Adrenal gland (tissue), 9 donors: ENCODE measurements at regions not wholly inside any gene's neighbourhood (a gene's known extent, or its start where the extent isn't known, plus 50 kb on each side); places are given as distances from the start of the nearest gene placed in this dataset.
"Not testable (repeated sequence)": the region's sequence is repeated elsewhere in the genome, so short reads cannot be mapped to it uniquely, and the experiment has no call there.

Experiments
- DNase-seq, 7 donors: peaks; one replicate each; pipeline ENCODE4 v3.0.0-alpha.2; 2019 to 2020
- H3K27ac ChIP-seq, 5 donors: fragments of 200-600 bp; sonication (generic) in 4 of 5; 1 replicate in 3 of 5; 2 replicates in 2 of 5; pipeline versions ENCODE4 v1.5.1 to v1.8.0; 2016 to 2020; ENCODE audit warnings: mild to moderate bottlenecking in 1 of 5
- H3K27me3 ChIP-seq: fragments of 200-600 bp; 2 replicates; pipeline ENCODE4 v1.8.0; 2021
- H3K36me3 ChIP-seq, 2 donors: fragments of 200-600 bp; replicated peaks in 1 of 2; 1 replicate in 1 of 2; 2 replicates in 1 of 2; pipeline versions ENCODE4 v1.5.1 to v1.8.0; 2018 to 2022
- H3K4me1 ChIP-seq, 2 donors: fragments of 200-600 bp; replicated peaks in 1 of 2; 1 replicate in 1 of 2; 2 replicates in 1 of 2; pipeline versions ENCODE4 v1.5.1 to v1.8.0; 2018 to 2021
- H3K4me3 ChIP-seq, 4 donors: fragments of 200-600 bp; sonication (generic) in 3 of 4; one replicate each; pipeline ENCODE4 v1.5.1; 2016 to 2018
- H3K9me3 ChIP-seq, 3 donors: fragments of 200-600 bp; sonication (generic) in 1 of 3; replicated peaks in 1 of 3; 1 replicate in 2 of 3; 2 replicates in 1 of 3; pipeline versions ENCODE4 v1.5.1 to v1.8.0; 2016 to 2021
- CTCF ChIP-seq, 6 experiments: fragments of 450-650 bp in 4 of 6; fragments of 200-600 bp in 2 of 6; sonication (generic) in 1 of 6; IDR thresholded peaks; 1 replicate in 5 of 6; 2 replicates in 1 of 6; pipeline versions ENCODE4 v1.5.1 to v1.8.0; 2016 to 2021; ENCODE audit warnings: antibody characterized with exemption in 6 of 6, mild to moderate bottlenecking in 2 of 6, moderate library complexity in 1 of 6
- POLR2A ChIP-seq, 2 donors: fragments of 450-650 bp; IDR thresholded peaks; one replicate each; pipeline ENCODE4 v1.6.1; 2017; ENCODE audit warnings: antibody characterized with exemption in 2 of 2, mild to moderate bottlenecking in 2 of 2, moderate library complexity in 1 of 2
- WGBS, 4 donors: extraction: QIAGEN DNeasy Blood & Tissue Kit in 2 of 4; methylation state at CpG; one replicate each; pipeline versions ENCODE4 v1.1.5 to v1.1.7; 2013 to 2017; 5-methylcytosine and 5-hydroxymethylcytosine counted together
- intact Hi-C, 2 donors: fragments of 100-400 bp; cut with DNase I; formaldehyde crosslinking; loops; one replicate each; pipeline versions ENCODE4 v1.14.1 to v1.15.0; 2022 to 2023
- donor health status: healthy with polysubstance abuse.
- donor health status: Bipolar disorder and iron deficiency.
- donor health status: DM: yes; HTN: yes; CAD: no.
- donor health status: DM: no; HTN: no; CAD: no.
- donor health status: DM: no; HTN: no; CAD: no.

GRCh38 chr10:36421992-36422391, 703.4 kb upstream of the ANKRD30A start:
- TF ChIP-seq CTCF (IDR thresholded peaks at IDR 0.05) (no peak), POLR2A (IDR thresholded peaks at IDR 0.05) (no peak)
- intact Hi-C loops = no loop called here

GRCh38 chr10:36416513-36416912, 708.9 kb upstream of the ANKRD30A start:
- H3K9me3 ChIP-seq = no peaks in the 10 kb centered on the region
- H3K4me1 ChIP-seq = no peaks in the 10 kb centered on the region
- H3K27me3 ChIP-seq = no peaks in the 10 kb centered on the region
- WGBS, 4 donors = 33 to 72% (median 53%) methylated on average over 1 of the region's 1 CpG
- TF ChIP-seq CTCF (IDR thresholded peaks at IDR 0.05) (no peak), POLR2A (IDR thresholded peaks at IDR 0.05) (no peak)
- no peaks in the 10 kb centered on the region for H3K36me3 ChIP-seq
- H3K4me3 ChIP-seq = no peak overlapping the region
- DNase-seq = no peak
- no peak overlapping the region for H3K27ac ChIP-seq
- intact Hi-C loops = no loop called here

More at GRCh38 chr10:36421992-36422391, 703.4 kb upstream of the ANKRD30A start:
- Histone ChIP-seq H3K4me3 (no peak overlapping the region), H3K4me1 (no peaks in the 10 kb centered on the region), H3K9me3 (no peaks in the 10 kb centered on the region), H3K36me3 (no peaks in the 10 kb centered on the region), H3K27me3 (no peaks in the 10 kb centered on the region), H3K27ac (no peak overlapping the region)
- no peak for DNase-seq

GRCh38 chr10:36412942-36413341, 712.5 kb upstream of the ANKRD30A start:
- 78 to 95% (median 86%) methylated on average over 1 of the region's 1 CpG for WGBS, 4 donors
- Histone ChIP-seq H3K9me3 (no peaks in the 10 kb centered on the region), H3K36me3 (no peaks in the 10 kb centered on the region), H3K27me3 (no peaks in the 10 kb centered on the region), H3K4me1 (no peaks in the 10 kb centered on the region), H3K4me3 (no peak overlapping the region), H3K27ac (no peak overlapping the region)
- no peak for TF ChIP-seq POLR2A (IDR thresholded peaks at IDR 0.05)
- no peak for TF ChIP-seq CTCF (IDR thresholded peaks at IDR 0.05)
- intact Hi-C loops = no loop called here
- DNase-seq = no peak

GRCh38 chr10:36400238-36400637, 725.2 kb upstream of the ANKRD30A start:
- DNase-seq, H3K27ac ChIP-seq, H3K27me3 ChIP-seq, H3K36me3 ChIP-seq, H3K4me1 ChIP-seq, intact Hi-C loops, H3K4me3 ChIP-seq, H3K9me3 ChIP-seq: not testable (repeated sequence)
- 79 to 95% (median 88%) methylated on average over 3 to 8 of the region's 8 CpGs for WGBS, 4 donors

GRCh38 chr10:36393801-36394200, 731.6 kb upstream of the ANKRD30A start:
- no peaks in the 10 kb centered on the region for H3K36me3 ChIP-seq
- H3K9me3 ChIP-seq = no peaks in the 10 kb centered on the region
- TF ChIP-seq CTCF (IDR thresholded peaks at IDR 0.05) (no peak), POLR2A (IDR thresholded peaks at IDR 0.05) (no peak)
- no peaks in the 10 kb centered on the region for H3K27me3 ChIP-seq
- WGBS, 4 donors = 86 to 90% (median 88%) methylated on average over 3 of the region's 3 CpGs
- intact Hi-C loops = no loop called here
- no peak for DNase-seq
- no peak overlapping the region for H3K4me3 ChIP-seq
- no peaks in the 10 kb centered on the region for H3K4me1 ChIP-seq
- H3K27ac ChIP-seq = no peak overlapping the region
